Testis (tissue), 2 donors: ENCODE measurements at regions not wholly inside any gene's neighbourhood (a gene's known extent, or its start where the extent isn't known, plus 50 kb on each side); places are given as distances from the start of the nearest gene placed in this dataset.

Experiments used
- POLR2A ChIP-seq: fragments of 450-650 bp; IDR thresholded peaks from one replicate; pipeline ENCODE4 v1.6.1; 2017; ENCODE audit warnings: antibody characterized with exemption, mild to moderate bottlenecking, moderate library complexity
- TF ChIP-seq, protein P1 (sequence below), 3 experiments: fragments of 450-650 bp in 2 of 3; fragments of 200-600 bp in 1 of 3; sonication (generic) in 1 of 3; IDR thresholded peaks; one replicate each; pipeline ENCODE4 v1.5.1; 2016 to 2019; ENCODE audit warnings: antibody characterized with exemption in 3 of 3, mild to moderate bottlenecking in 2 of 3, moderate library complexity in 1 of 3

DNA sequence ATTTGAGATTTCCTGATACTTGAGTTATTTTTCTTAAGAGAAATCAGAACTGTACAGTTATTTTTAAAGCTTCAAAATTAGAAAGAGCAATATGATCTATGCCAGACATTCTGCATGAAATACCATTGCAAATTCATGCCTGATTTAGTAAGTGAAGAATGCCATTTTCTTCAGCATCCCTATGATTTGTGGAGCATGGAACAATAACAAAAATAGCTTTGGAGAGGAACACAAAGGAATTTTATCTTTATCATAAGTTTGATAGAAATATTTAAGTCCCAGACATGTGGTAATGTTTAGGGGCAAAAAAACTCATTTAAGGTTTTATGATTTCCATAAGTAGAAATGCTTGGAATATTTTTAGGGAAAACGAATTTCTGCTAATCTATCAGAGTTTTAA lies 1863.4 kb downstream of the EFNA5 start:
- no peak for TF ChIP-seq POLR2A
- TF ChIP-seq, protein P1, sequence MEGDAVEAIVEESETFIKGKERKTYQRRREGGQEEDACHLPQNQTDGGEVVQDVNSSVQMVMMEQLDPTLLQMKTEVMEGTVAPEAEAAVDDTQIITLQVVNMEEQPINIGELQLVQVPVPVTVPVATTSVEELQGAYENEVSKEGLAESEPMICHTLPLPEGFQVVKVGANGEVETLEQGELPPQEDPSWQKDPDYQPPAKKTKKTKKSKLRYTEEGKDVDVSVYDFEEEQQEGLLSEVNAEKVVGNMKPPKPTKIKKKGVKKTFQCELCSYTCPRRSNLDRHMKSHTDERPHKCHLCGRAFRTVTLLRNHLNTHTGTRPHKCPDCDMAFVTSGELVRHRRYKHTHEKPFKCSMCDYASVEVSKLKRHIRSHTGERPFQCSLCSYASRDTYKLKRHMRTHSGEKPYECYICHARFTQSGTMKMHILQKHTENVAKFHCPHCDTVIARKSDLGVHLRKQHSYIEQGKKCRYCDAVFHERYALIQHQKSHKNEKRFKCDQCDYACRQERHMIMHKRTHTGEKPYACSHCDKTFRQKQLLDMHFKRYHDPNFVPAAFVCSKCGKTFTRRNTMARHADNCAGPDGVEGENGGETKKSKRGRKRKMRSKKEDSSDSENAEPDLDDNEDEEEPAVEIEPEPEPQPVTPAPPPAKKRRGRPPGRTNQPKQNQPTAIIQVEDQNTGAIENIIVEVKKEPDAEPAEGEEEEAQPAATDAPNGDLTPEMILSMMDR (IDR thresholded peaks at IDR 0.05) = no peak
